DMS153 (cell line): ENCODE measurements at regions not wholly inside any gene's neighbourhood (a gene's known extent, or its start where the extent isn't known, plus 50 kb on each side); places are given as distances from the start of the nearest gene placed in this dataset.

ENCODE experiments used
- DNase-seq: peaks from one replicate; lab custom pipeline; 2025; lab: John Stamatoyannopoulos, UW

DNA sequence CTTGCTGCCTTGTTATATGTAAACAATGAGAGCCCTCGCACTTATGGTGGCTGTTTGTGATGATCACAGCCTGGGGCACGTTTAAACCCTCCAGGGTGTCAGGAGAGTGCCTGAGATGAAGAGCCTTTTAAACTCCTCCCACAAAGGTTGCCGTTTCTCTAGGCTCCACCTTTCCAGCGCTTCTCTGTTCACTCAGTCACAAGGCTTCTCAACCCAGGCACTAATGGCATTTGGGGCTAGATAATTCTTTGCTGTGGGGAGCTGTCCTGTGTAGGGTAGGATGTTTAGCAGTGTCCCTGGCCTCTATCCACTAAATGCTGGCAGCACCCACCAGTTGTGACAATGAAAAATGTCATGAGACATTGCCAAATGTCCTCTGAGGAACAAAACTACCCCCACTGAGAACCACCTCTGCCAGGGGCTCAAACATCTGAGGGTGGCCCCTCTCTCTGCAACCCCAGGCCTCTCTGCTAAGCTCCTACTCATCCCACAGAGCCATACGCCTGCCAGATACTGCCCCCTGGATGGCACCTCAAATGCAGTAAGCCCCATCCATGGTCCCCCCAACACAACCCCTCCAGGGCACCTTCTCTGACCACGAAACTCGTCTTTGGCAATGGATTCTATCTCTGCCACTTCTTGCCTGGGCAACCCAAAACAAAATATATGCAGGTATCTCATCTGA is 144.3 kb upstream of the ZMIZ1 start:
- peak; percentile 23 for DNase-seq

DNA sequence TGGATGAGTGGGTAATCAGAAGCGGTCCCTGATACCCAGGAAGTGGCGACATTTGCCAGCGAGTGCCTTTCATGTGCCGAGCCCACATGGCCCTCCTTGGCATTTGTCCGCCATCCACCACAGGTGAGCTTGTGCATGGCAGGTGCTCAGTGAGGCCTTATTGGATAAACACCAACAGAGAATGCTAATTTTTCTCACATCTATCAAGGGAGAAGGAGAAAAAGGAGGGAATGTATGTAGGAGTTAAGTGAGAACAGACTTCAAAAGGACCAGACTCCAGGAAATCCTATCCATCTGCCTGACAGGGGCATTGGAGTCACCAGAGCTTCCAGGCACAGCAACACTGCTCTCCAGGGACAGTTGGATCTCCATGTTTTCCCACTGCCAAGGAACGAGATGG is 143.5 kb upstream of the ZMIZ1 start:
- no peak for DNase-seq

DNA sequence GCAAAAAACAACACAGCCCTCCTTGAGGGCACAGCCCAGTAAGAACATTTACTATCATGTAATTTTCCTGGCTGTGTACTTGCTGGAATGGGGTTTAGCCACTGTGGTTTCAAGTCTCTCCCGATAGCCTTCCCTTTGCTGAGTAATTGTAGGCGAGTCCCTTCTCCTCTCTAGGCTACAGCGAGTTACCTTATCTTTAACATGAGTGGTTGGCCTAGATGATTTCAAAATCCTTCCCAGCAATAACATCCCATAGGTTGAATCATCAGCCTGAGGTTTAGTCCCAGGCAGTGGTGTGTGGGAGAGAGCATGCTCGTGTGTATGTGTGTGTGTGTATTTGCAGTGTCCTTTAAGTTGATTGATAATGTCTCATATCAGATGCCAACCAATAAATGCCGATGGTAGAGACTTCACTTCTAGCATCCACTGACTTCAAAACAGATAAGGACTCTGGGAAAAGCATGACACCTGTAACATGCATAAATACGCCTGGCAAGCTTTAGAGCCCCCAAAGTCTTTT is 142.9 kb upstream of the ZMIZ1 start:
- DNase-seq: no peak

DNA sequence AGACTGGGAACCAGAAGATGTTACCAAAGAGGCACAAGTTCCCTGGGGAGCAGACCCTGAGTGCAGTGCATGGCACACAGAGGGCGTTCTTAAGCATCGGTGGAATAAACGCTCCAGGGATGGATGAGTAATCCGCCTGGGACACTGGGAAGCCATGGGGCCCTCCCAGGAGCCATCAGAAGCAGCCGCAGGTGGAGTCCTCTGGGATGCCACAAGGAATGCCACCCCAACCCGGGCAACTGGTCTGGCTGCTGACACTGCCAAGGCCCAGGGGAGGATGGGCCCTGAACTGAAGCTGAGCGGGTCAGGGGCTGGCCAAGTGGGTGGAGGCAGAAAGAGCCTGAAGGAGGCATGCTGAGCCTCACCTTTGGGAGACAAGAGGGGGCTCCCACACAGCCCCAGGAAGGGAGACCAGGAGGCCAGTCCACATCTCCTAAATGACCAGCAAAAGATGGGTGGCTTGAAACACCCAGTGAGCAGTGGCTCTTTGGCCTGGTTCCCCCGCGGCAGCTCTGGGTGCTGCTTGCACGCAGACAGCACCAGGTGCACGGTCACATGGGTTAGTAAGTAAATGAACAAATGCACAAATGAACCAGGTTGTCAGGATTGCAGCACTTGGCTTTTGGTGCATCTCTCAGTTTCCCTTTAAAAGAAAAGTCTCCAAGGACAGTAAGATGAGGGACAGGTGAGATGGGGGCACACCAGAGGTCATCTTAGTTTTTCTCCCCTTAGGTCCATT is 141.3 kb upstream of the ZMIZ1 start:
- DNase-seq: no peak

DNA sequence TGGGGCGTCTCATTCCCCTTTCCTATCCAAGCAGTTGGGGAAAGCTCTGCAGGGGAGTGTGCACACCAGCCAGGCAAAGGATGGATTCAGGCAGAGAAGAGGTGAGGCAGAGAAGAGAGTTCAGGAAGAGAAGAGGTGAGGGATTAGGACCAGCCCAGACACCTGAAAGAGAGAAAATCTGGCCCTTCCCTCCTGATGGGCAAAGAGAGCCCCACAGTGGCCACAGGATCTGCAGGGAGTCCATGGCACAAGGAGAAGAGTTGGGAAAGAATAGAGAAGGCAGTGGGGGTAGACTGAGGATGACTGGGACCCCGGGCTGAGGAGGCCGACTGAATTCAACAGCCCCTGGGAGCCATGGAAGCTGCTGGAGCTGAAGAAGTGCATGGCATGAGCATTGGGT is 140.4 kb upstream of the ZMIZ1 start:
- no peak for DNase-seq

DNA sequence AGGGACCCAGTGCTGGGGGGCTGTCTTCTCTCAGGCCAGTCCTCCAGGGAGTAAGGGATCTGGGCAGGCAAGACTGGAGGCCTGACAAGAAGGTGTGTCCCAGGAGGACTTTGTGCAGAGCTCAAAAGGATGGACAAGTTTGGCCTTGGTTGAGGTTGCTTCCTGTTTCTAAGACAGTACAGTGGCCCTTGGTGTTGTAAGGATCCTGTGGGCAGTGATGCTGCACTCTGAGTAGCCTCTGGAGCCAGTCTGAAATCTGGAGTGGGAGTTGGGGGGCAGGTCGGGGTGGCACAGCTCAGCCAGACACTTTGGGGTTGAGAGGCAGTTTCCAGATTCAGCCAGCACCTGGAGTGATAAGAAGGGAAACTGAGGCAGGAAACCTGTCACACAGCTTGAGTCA is 139.2 kb upstream of the ZMIZ1 start:
- no peak for DNase-seq

DNA sequence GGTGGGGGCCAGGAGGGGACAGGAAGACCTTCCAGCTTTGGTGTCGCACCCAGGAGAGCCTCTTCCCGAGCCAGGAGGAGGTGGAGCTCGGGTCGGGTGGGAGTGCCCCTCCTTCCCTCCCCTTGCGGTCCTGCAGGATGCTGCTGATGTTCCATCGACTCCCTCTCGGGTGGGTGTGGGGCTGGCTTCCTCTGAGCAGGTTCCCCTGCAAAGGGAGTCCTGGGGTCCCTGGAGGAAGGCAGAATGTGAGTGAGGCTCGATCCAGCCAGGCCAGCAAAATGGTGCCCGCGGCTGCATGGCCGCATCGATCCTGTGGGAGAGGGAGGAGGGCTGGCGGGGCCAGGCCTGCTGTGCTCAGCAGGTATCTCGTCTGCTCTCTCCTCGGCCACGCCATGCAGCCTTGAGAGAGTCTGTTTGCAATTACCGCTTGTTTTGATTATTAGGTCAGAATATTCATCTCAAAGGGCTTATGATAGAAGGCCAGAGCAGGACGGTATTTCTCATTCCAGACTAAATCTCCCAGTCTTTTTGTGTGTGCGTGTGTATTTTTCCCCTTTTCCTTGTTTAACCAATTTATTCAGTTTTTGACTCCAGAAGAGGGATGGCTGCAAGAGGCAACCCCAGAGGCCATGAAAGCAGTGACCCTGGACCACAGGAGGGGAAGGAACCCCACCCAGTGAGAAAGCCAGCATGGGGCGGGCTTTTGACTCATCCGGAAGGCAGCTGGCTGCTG is 137.3 kb upstream of the ZMIZ1 start:
- no peak for DNase-seq

DNA sequence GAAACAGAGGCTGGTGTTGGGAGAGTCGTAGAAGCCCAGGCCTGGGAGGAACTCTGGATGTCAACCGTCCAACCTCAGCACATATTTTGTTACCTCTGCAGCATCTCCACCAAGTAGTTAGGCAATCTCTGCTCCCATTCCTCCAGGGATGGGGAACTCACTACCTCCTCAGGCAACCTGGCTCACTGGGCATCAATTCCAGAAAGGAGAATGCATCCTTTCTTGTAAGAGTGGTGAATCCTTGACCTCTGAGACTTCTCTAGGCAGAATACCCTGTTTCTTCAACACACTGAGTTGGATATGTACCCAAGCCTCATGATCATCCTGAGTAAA is 136.7 kb upstream of the ZMIZ1 start:
- DNase-seq: no peak

DNA sequence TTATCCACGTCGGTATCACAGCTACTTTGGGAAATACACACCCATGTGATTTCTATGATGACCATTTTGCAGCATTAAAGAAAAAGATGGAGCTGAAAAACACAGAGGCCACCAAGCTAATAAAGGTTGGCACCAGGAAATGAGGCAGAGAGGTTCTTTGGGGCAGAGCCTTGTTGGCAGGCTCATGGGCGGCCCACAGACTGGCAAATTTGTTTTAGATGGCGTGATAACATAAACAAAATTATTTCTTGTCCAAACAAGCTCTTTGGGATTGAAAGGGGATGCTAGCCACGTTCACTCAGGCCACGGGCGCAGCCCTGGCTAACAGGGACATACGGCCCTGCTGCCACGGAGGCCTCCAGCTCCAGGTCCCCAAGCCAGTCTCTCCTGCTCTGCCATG is 135.9 kb upstream of the ZMIZ1 start:
- DNase-seq: no peak

DNA sequence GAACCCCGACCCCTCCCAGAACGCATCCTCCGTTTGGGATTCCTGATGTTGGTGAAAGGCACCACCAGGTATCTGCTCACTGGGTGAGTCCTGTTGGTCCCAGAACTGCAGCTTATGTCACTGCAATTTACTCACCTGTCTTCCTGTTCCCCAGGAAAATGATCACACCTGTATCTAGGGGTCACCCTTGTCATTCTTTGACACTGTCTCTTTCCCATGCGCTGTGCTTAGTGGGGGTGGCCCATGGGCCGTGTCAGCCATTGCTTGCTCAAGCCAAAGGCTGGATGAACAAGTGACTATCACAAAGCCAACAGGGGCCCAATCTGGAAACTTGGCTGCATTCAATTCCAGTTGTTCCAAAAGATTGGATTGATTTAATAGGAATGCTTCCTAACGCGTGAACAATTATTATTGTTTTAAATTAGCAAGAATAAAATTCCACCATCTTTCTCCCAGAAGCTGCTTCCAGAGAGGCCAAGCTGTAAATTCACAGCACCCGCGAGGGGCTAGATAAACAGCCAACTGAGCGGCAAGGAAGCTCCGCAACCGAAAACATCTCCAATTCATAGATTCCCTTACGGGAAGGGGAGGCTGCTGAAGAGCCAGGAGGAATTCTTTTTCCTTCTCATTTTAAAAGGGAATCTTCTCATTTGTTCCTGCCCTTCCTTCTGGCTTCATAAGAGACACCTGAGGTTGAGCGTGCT is 134.8 kb upstream of the ZMIZ1 start:
- no peak for DNase-seq

DNA sequence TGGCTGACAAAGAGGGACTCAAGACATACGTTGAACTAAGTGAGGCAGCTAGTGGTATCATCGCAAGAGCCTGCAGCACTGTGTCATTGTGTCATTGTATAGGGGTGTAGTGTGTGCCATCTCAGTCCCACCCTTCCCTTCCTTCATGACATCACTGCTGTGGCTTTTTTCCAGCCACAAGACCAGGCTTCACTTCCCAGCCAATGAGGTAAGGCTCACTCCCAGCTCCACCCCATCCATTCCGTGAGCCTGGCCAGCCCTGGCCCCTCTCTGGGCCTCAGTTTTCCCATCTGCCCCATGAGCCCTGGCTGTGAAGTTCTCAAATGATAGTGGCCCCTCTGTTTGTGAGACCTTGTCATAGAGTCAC is 134.3 kb upstream of the ZMIZ1 start:
- no peak for DNase-seq

DNA sequence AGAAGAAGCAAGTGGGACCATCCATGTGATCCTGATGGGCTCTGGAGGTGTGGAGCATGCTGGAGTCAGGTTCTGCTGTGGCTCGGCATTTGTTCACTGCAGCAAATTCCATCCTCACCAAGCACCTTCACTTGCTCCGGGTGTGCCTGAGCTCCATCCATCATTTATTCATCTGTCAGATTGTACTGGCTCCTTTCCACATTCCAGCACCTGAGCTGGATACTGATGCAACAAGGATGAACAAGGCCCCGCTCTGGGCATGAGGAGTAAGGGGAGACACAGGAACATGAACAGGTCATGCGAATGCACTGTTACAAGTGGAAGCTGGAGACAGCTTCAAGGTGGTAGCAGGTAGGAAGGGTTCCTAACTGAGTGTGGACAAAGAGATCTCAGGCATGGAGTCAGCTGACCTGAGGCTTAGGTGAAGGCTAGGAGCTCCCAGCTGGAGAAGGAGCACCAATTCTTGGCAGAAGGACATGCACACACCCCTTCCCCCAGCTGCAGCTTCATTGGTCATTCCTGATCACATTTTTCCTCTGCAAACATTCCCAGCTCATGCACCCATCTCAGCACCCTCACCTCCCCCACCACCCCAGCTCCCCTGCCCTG is 133.7 kb upstream of the ZMIZ1 start:
- no peak for DNase-seq

DNA sequence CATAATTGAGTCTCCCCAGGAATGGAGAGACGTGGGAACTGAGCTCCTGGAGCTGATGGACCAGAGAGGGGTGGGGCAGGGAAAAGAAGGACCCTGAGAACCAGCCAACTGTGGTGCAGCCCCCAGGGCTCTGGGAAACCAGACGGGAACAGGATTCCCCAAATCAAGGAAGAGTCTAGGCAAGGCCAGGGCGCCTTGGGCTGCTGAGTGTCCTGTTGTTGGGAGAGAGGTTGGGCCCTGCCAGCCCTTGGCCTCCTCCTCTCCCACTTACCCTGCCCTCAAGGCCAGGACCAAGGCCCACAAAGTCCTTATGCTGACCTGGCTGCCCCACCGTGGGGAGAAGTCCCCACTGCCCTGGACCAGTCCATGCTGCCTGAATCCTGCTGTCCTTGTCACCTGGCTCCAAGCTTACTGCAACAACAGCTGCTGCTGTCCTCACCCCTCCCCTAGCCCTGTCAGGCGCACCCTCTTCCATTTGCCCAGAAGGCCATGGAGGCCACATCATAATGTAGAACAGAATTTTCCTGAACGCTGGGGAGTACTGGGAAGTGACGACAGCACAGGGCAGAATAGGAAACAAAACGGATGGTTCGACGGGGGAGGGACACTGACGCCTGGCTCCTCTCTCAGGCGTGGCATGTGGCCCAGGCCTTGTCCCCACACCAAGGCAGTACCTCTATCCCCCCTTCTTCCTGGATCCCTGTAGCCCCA is 132.9 kb upstream of the ZMIZ1 start:
- DNase-seq: no peak

DNA sequence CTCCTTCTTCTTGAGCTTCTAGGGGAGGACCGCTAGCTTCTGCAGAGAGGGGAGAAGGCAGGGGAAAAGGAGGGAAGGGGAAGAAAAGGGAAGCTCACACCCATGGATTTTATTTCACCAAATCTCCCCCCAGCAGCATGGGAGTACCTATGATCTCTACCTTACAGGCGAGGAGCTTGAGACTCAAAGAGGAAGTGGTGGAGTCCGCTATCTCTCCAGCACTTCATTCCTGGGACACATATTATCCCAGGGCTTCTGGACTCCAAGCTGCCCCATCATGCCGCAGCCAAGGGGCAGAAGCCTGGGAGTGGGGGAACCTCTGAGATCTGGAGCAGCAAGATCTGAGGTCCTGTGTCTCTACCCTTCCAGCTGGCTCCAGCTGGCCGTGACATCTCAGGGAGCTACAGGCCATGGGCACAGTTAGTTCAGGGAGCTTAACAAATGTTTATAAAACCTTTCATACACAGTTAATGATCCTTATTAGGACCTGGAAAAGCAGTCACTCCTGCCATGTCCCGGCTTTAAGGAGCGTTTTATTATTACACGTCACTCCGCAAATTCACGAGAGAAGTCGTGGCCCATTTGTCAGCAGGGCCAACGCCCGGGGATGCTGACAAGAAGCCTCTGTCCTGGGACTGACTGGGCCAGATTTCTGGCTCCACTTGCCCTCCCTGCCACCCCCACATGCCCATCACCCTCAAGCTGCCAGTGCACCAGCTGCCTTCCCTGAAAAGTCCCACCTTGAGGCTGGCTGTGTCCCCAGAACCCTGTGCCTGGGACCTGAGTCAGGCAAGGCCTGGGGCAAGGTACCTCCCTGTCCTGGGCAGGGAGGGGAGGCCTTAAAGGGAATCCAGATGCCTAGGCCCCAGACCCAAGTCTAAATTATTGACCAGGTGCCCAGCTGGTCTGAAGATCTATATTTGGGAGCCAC is 132.1 kb upstream of the ZMIZ1 start:
- DNase-seq: no peak

DNA sequence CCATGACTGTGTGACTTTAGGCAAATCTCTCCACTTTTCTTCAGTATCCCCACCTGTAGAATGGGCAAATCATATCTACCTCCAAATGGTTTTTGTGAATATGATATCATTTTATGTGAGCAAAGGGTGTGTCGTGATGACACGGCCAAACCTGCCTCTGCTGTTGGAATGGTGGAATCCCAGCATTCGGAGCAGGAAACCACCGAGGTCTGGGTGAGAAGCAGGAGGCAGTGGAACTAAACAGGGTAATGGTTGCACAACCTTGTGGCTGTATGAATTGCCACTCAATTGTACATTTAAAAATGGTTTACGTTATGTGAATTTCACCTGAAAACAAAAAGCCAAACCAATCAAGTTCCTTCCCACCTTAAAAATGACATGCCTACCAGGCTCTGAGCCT is 131.4 kb upstream of the ZMIZ1 start:
- no peak for DNase-seq

DNA sequence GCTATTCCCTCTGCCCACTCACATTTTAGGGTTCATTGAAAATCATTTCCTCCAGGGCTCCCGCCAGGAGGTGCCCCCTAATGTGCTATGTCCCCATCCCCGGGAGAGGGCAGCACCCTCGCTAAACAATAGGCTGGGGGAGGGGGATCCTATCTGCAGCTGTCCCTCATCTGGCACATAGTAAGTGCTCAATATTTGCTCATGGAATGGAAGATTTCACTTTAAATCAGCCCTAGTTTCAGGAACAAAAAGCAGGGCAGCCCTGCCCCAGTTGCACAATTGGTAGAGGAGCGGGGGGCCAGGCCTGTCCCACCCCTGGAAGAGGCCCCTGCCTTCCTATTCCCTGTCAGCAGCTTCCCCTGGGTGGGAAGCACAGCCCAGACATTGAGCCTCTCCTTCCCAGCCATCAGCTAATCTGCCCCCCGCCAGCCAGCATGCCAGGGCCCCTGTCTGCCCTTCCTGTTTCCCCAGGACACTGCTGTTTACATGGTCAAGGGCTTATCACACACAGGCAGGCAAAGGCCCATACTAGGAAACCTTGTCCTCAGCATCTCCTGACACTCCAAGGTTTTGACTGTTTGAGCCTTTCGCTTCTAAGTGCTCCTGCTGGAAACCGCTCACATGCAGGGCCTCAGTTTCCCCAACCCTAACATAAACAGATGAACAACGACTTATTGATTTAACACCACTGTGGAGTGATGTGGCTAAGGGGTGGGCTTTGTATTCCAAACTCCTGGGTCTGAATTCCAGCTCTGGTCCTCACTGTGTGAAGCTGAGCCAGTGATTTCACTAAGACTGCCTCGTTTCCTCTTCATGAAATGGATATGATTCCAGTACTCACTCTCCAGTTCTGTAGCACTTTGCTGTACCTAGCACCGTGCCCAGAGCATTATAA is 130.7 kb upstream of the ZMIZ1 start:
- DNase-seq: no peak

DNA sequence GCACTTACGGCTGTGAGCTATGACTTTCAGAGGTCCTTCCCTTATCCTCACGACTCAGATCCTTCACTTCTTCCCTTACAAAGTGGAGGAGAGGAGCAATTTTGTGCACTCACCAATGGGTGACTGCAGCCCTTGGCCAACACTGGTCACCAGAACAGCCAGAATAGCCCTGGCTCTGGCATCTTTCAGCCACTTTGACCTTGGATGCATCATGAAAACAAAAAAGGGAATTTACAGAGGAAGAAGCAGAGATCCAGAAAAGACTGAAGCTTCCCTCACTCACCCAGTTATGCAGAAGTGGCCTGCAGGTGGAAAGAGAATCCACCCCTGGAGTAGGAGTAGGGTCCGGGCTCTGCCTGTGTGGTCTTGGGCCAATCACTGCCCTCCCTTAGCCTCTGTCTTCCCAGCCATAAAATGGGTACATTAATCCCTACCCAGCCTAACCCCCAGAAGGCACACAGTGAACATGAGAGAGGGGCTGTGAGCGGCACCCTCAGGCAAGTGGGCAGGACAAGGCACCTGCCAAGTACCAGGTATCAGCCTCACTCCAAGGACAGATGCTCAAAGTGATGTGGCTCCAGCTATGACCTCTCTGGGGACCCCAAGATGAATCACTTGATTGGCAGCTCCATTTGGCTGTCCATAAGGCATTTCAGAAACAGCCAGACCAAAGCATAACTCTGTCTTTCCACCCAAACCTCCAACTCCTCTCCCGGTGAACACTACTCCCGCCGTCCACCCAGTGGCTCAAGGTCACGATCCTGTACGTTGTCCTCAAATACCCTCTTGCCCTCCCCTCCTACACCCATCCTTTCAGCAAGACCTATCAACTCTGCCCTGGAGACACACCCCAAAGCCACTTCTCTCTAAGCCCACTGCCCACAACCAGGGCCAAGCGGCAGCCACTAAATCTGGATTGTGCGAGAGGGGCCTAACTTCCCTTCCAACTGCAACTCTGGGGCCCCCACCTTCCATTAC is 129.8 kb upstream of the ZMIZ1 start:
- DNase-seq: no peak

DNA sequence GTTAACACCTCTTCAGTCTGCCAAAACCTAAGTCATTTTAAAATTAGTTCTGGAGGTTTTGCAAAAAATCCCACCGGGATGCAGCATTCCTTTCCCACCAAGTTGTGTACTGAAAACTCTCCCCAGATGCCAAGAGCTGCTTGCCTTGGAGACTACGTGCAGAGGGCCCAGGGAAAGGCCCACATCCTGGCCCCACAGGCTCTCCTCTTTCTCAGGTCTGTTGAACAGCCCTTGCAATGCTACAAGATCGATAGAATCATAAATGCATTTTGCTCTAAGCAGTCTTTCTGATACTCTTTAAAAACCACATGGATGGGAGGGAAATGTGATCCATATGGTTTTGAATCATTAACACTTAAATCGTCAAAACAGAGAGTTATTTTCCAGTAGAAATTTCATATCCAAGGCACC is 126.7 kb upstream of the ZMIZ1 start:
- no peak for DNase-seq
